HL-60 (cell line): ENCODE measurements at regions not wholly inside any gene's neighbourhood (a gene's known extent, or its start where the extent isn't known, plus 50 kb on each side); places are given as distances from the start of the nearest gene placed in this dataset.

ENCODE experiments used
- DNase-seq, 2 experiments: peaks; one replicate each; pipeline ENCODE4 v3.0.0-alpha.2; 2010 to 2020; ENCODE audit warnings: low read depth in 1 of 2, low spot score in 1 of 2
- H3K27ac ChIP-seq: fragments of 250-450 bp; sonication (Bioruptor Pico); replicated peaks from 2 replicates; pipeline ENCODE4 v1.5.1; 2020; ENCODE audit warnings: mild to moderate bottlenecking, moderate library complexity
- H3K27me3 ChIP-seq: fragments of 250-450 bp; sonication (Bioruptor Pico); 2 replicates; pipeline ENCODE4 v1.5.1; 2021; ENCODE audit warnings: mild to moderate bottlenecking, moderate library complexity; ENCODE audit not compliant: insufficient read depth, poor library complexity, severe bottlenecking
- H3K4me3 ChIP-seq: replicated peaks from 2 replicates; pipeline ENCODE4 v1.5.1; 2011; ENCODE audit warnings: mild to moderate bottlenecking, control low read depth, low read length; ENCODE audit not compliant: insufficient read depth
- GABPA ChIP-seq: IDR thresholded peaks from 2 replicates; pipeline ENCODE4 v1.6.1; 2012; ENCODE audit warnings: low read depth
- POLR2AphosphoS5 ChIP-seq: IDR thresholded peaks from 2 replicates; pipeline ENCODE4 v1.6.1; 2012; ENCODE audit warnings: low read depth
- SPI1 ChIP-seq: IDR thresholded peaks from 2 replicates; pipeline ENCODE4 v1.6.1; 2012; ENCODE audit warnings: low read depth, mild to moderate bottlenecking, borderline replicate concordance
- TF ChIP-seq, protein P1 (sequence below): IDR thresholded peaks from 2 replicates; pipeline ENCODE4 v1.6.1; 2012; ENCODE audit warnings: low read depth; ENCODE audit not compliant: insufficient replicate concordance
- TF ChIP-seq, protein P2 (sequence below): IDR thresholded peaks from one replicate; pipeline ENCODE4 v1.5.1; 2011; ENCODE audit warnings: low read length, control low read depth, inconsistent platforms; ENCODE audit not compliant: insufficient read depth

DNA sequence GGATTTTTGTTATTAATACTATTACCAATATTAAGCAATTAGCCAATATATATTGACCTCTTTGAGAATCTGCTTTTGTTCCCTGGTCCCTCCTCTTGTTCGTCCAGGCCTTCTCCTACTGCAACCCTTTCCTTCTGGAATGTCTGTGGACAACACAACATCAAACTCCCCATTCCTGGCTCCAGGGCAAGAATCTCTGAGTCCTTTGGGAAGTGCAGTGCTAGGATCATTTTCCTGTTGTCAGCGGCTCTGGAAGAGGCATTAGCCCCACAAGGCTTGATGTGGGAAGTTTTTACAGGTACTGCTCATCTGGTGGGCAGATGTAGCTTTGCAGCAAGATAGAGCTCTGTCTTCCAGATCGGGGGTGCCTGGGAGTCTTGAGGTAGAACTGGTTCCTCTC is 74.3 kb downstream of the RPUSD4 start:
- Histone ChIP-seq H3K27ac (no peak overlapping the region), H3K27me3 (peaks cover 14% of the 10 kb centered on the region), H3K4me3 (no peak overlapping the region)
- TF ChIP-seq SPI1 (no peak), GABPA (no peak), POLR2AphosphoS5 (no peak)
- TF ChIP-seq, protein P1, sequence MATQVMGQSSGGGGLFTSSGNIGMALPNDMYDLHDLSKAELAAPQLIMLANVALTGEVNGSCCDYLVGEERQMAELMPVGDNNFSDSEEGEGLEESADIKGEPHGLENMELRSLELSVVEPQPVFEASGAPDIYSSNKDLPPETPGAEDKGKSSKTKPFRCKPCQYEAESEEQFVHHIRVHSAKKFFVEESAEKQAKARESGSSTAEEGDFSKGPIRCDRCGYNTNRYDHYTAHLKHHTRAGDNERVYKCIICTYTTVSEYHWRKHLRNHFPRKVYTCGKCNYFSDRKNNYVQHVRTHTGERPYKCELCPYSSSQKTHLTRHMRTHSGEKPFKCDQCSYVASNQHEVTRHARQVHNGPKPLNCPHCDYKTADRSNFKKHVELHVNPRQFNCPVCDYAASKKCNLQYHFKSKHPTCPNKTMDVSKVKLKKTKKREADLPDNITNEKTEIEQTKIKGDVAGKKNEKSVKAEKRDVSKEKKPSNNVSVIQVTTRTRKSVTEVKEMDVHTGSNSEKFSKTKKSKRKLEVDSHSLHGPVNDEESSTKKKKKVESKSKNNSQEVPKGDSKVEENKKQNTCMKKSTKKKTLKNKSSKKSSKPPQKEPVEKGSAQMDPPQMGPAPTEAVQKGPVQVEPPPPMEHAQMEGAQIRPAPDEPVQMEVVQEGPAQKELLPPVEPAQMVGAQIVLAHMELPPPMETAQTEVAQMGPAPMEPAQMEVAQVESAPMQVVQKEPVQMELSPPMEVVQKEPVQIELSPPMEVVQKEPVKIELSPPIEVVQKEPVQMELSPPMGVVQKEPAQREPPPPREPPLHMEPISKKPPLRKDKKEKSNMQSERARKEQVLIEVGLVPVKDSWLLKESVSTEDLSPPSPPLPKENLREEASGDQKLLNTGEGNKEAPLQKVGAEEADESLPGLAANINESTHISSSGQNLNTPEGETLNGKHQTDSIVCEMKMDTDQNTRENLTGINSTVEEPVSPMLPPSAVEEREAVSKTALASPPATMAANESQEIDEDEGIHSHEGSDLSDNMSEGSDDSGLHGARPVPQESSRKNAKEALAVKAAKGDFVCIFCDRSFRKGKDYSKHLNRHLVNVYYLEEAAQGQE: no peak
- TF ChIP-seq, protein P2, sequence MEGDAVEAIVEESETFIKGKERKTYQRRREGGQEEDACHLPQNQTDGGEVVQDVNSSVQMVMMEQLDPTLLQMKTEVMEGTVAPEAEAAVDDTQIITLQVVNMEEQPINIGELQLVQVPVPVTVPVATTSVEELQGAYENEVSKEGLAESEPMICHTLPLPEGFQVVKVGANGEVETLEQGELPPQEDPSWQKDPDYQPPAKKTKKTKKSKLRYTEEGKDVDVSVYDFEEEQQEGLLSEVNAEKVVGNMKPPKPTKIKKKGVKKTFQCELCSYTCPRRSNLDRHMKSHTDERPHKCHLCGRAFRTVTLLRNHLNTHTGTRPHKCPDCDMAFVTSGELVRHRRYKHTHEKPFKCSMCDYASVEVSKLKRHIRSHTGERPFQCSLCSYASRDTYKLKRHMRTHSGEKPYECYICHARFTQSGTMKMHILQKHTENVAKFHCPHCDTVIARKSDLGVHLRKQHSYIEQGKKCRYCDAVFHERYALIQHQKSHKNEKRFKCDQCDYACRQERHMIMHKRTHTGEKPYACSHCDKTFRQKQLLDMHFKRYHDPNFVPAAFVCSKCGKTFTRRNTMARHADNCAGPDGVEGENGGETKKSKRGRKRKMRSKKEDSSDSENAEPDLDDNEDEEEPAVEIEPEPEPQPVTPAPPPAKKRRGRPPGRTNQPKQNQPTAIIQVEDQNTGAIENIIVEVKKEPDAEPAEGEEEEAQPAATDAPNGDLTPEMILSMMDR: no peak
- DNase-seq: no peak

DNA sequence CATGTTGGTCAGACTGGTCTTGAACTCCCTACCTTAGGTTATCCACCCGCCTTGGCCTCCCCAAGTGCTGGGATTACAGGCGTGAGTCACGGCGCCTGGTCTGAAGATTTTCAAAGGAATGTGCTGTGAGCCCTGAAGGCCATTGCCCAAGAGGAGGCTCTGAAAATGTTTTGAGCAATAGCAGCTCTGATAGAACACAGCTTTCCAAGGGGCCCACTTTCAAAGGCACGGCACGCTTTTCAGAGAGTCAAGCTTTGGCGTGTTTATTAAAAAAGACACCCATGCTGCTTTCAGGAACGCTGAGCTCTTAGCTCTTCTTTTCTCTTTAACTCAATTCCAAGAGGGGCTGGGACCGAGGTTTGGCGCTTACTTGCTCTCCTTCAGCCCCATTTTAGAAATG is 73.8 kb upstream of the CDON start:
- Histone ChIP-seq H3K27me3 (peaks cover 14% of the 10 kb centered on the region), H3K27ac (no peak overlapping the region), H3K4me3 (no peak overlapping the region)
- no peak for DNase-seq
- TF ChIP-seq, protein P1: no peak
- TF ChIP-seq POLR2AphosphoS5 (no peak), GABPA (no peak), SPI1 (no peak)
- TF ChIP-seq, protein P2: no peak

- Histone ChIP-seq H3K27me3 (peaks cover 4% of the 10 kb centered on the region), H3K4me3 (no peak overlapping the region), H3K27ac (no peak overlapping the region)
- no peak for DNase-seq
- TF ChIP-seq, protein P2: no peak
Observed at GRCh38 chr11:126135235-126136176, 72.8 kb upstream of the CDON start.
